B cell (primary cell): ENCODE measurements at regions not wholly inside any gene's neighbourhood (a gene's known extent, or its start where the extent isn't known, plus 50 kb on each side); places are given as distances from the start of the nearest gene placed in this dataset.

Experiments used
- ATAC-seq: fragments of 200-7000 bp; cut with Tn5 transposase; one replicate; pipeline ENCODE4 v1.10.0; 2021; ENCODE audit warnings: low read depth, mild to moderate bottlenecking, moderate number of reproducible peaks, moderate library complexity
- CTCF ChIA-PET: fragments of 350-600 bp; sonication (Branson Sonifier 250); formaldehyde crosslinking; loops from one replicate; lab custom pipeline; 2021; ENCODE audit warnings: antibody characterized with exemption, inconsistent platforms; lab: Charles Lee
- POLR2A ChIA-PET: fragments of 350-600 bp; sonication (Branson Sonifier 250); formaldehyde crosslinking; loops from one replicate; lab custom pipeline; 2021; ENCODE audit warnings: antibody characterized with exemption; lab: Charles Lee
- DNase-seq: peaks from one replicate; pipeline ENCODE4 v3.0.0; 2013
- H2AFZ ChIP-seq: 2 replicates; pipeline ENCODE4 v1.6.1; 2012; ENCODE audit warnings: mild to moderate bottlenecking, low read depth, low read length; ENCODE audit not compliant: insufficient read depth, poor library complexity, severe bottlenecking
- H3K27ac ChIP-seq, 2 donors: 1 replicate in 1 of 2; 2 replicates in 1 of 2; pipeline ENCODE4 v1.5.1; 2012 to 2013; ENCODE audit warnings: low read length in 2 of 2, mild to moderate bottlenecking in 2 of 2, moderate library complexity in 1 of 2
- H3K27me3 ChIP-seq, 4 experiments: fragments of 200-600 bp in 1 of 4; sonication (generic) in 1 of 4; replicated peaks in 1 of 4; 1 replicate in 2 of 4; 2 replicates in 2 of 4; pipeline versions ENCODE4 v1.6.1 to v1.7.0; 2013 to 2016; ENCODE audit warnings: low read length in 3 of 4, mild to moderate bottlenecking in 2 of 4, mixed read lengths in 1 of 4, moderate library complexity in 1 of 4; ENCODE audit not compliant: insufficient read depth in 4 of 4, control insufficient read depth in 3 of 4; ENCODE audit errors: control extremely low read depth in 1 of 4
- H3K36me3 ChIP-seq, 2 experiments: replicated peaks in 1 of 2; 1 replicate in 1 of 2; 2 replicates in 1 of 2; pipeline versions ENCODE4 v1.6.1 to v1.7.1; 2013; ENCODE audit warnings: low read length in 1 of 2; ENCODE audit not compliant: insufficient read depth in 2 of 2, control insufficient read depth in 1 of 2; ENCODE audit errors: control extremely low read depth in 1 of 2, extremely low read depth in 1 of 2
- H3K4me1 ChIP-seq, 2 donors: fragments of 200-600 bp in 1 of 2; sonication (generic) in 1 of 2; 1 replicate in 1 of 2; 2 replicates in 1 of 2; pipeline versions ENCODE4 v1.5.1 to v1.6.1; 2013 to 2017; ENCODE audit warnings: low read length in 2 of 2; ENCODE audit not compliant: control insufficient read depth in 2 of 2, insufficient read depth in 2 of 2
- H3K4me2 ChIP-seq: replicated peaks from 2 replicates; pipeline ENCODE3; 2012; ENCODE audit warnings: mild to moderate bottlenecking, low read depth, low read length; ENCODE audit not compliant: poor library complexity, severe bottlenecking
- H3K4me3 ChIP-seq, 5 experiments: fragments of 200-600 bp in 1 of 5; sonication (generic) in 1 of 5; 1 replicate in 3 of 5; 2 replicates in 2 of 5; pipeline versions ENCODE4 v1.5.1 to v1.7.0; 2011 to 2016; ENCODE audit warnings: low read length in 4 of 5, mild to moderate bottlenecking in 4 of 5, low read depth in 2 of 5, control low read depth in 1 of 5, moderate library complexity in 1 of 5; ENCODE audit not compliant: insufficient read depth in 1 of 5; ENCODE audit errors: control extremely low read depth in 1 of 5, extremely low read depth in 1 of 5
- H3K79me2 ChIP-seq: fragments of 200-600 bp; sonication (generic); one replicate; pipeline ENCODE4 v1.6.0; 2016; ENCODE audit warnings: low read length; ENCODE audit not compliant: control insufficient read depth, insufficient read depth
- H3K9ac ChIP-seq: fragments of 200-600 bp; sonication (generic); 2 replicates; pipeline ENCODE4 v1.6.1; 2017; ENCODE audit warnings: mild to moderate bottlenecking, low read length, moderate library complexity
- H3K9me3 ChIP-seq, 3 donors: one replicate each; pipeline versions ENCODE4 v1.6.1 to v1.7.1; 2013; ENCODE audit warnings: low read length in 2 of 3; ENCODE audit not compliant: control insufficient read depth in 2 of 3, insufficient read depth in 1 of 3; ENCODE audit errors: control extremely low read depth in 1 of 3
- H4K20me1 ChIP-seq: 2 replicates; pipeline ENCODE4 v1.6.0; 2012; ENCODE audit warnings: mild to moderate bottlenecking, low read length; ENCODE audit not compliant: insufficient read depth, control insufficient read depth, poor library complexity, severe bottlenecking
- H3K27ac Mint-ChIP-seq: one replicate; pipeline ENCODE4 v1.8.0; 2021; ENCODE audit warnings: mixed read lengths
- H3K27me3 Mint-ChIP-seq: one replicate; pipeline ENCODE4 v1.8.0; 2021; ENCODE audit warnings: mixed read lengths
- H3K4me1 Mint-ChIP-seq: one replicate; pipeline ENCODE4 v1.8.0; 2021; ENCODE audit warnings: mixed read lengths
- H3K4me3 Mint-ChIP-seq: one replicate; pipeline ENCODE4 v1.8.0; 2021; ENCODE audit warnings: mixed read lengths
- H3K9me3 Mint-ChIP-seq: one replicate; pipeline ENCODE4 v1.8.0; 2022; ENCODE audit warnings: mixed read lengths; ENCODE audit not compliant: insufficient read depth
- EZH2 ChIP-seq: IDR thresholded peaks from 2 replicates; pipeline ENCODE4 v1.6.1; 2012; ENCODE audit warnings: borderline replicate concordance, low read depth, mild to moderate bottlenecking, moderate library complexity, low read length; ENCODE audit not compliant: insufficient read depth, poor library complexity, severe bottlenecking
- WGBS: methylation state at CpG from one replicate; pipeline ENCODE4 v1.1.5; 2013; ENCODE audit warnings: missing lambda C conversion rate; ENCODE audit not compliant: insufficient coverage; 5-methylcytosine and 5-hydroxymethylcytosine counted together
- intact Hi-C: fragments of 100-400 bp; cut with micrococcal nuclease; formaldehyde crosslinking; loops from one replicate; pipeline ENCODE4 v1.10.0; 2022
- TF ChIP-seq, protein P1 (sequence below): fragments of 200-600 bp; IDR thresholded peaks from one replicate; pipeline ENCODE4 v1.8.0; 2022; ENCODE audit warnings: antibody characterized with exemption, mild to moderate bottlenecking

DNA sequence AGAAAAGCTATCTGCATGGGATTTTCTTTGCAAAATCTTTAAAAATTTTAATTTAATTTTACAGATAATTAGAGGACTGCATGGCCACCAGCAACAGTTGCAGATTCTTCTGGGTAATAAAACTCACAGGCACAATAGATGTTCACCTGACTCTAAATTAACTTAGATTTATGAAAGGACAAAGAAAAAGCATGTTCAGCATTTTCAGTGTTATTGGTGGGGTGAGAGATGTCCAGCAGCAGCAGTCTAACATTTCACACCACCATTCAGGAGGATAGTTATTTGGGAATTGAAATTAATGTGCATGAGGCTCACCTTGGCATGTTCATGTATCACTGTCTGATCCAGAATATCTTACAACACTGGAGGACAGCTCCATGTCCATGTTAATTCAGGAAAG lies 74.0 kb downstream of the SCGB2B2 start:
- POLR2A ChIA-PET, result no interaction called here

DNA sequence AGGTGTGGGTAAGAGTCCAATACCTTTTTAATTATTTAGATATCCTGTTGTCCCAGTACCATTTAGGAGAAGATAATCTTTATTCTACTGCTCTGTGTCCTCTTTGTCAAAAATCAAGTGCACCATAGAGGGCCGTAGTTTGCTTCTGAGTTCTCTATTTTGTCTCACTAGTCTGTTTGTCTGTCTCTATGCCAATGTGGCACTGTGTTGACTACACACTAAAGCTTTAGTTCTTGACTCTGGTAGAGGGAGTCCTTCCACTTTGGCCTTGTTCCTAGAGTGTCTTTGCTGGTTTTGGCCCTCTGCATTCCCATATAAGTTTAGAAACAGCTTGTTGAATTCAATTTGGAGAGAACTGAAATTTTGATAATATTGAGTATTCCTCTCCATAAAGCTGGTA lies 75.9 kb downstream of the SCGB2B2 start:
- no peaks in the 10 kb centered on the region for H3K27me3 Mint-ChIP-seq
- no peaks in the 10 kb centered on the region for H4K20me1 ChIP-seq
- ATAC-seq, result no peak
- POLR2A ChIA-PET, result no interaction called here
- intact Hi-C loops, result no loop called here
- H3K4me2 ChIP-seq, result no peak overlapping the region
- TF ChIP-seq, protein P1, sequence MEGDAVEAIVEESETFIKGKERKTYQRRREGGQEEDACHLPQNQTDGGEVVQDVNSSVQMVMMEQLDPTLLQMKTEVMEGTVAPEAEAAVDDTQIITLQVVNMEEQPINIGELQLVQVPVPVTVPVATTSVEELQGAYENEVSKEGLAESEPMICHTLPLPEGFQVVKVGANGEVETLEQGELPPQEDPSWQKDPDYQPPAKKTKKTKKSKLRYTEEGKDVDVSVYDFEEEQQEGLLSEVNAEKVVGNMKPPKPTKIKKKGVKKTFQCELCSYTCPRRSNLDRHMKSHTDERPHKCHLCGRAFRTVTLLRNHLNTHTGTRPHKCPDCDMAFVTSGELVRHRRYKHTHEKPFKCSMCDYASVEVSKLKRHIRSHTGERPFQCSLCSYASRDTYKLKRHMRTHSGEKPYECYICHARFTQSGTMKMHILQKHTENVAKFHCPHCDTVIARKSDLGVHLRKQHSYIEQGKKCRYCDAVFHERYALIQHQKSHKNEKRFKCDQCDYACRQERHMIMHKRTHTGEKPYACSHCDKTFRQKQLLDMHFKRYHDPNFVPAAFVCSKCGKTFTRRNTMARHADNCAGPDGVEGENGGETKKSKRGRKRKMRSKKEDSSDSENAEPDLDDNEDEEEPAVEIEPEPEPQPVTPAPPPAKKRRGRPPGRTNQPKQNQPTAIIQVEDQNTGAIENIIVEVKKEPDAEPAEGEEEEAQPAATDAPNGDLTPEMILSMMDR, result no peak
- TF ChIP-seq EZH2, result no peak
- H3K9ac ChIP-seq, result no peak overlapping the region
- no peak overlapping the region for H3K4me3 Mint-ChIP-seq
- no peaks in the 10 kb centered on the region for H3K79me2 ChIP-seq
- H3K27ac Mint-ChIP-seq, result no peak overlapping the region
- H3K27me3 ChIP-seq, result peaks cover 0 to 3% (median 0%) of the 10 kb centered on the region in 4 experiments
- H3K36me3 ChIP-seq, result no peaks in the 10 kb centered on the region
- no peaks in the 10 kb centered on the region for H3K4me1 Mint-ChIP-seq
- 100% methylated on average over 1 of the region's 1 CpG for WGBS
- H3K9me3 ChIP-seq, result peaks cover 0 to 14% (median 0%) of the 10 kb centered on the region in 3 donors
- DNase-seq, result no peak
- H3K4me3 ChIP-seq, result no peak overlapping the region
- no peak overlapping the region for H2AFZ ChIP-seq
- peaks cover 2% of the 10 kb centered on the region for H3K9me3 Mint-ChIP-seq
- CTCF ChIA-PET, result no interaction called here
- H3K4me1 ChIP-seq, result no peaks in the 10 kb centered on the region
- no peak overlapping the region for H3K27ac ChIP-seq

More for the DNA sequence above, 74.0 kb downstream of the SCGB2B2 start:
- Histone ChIP-seq H3K79me2 (no peaks in the 10 kb centered on the region), H2AFZ (no peak overlapping the region), H3K9ac (no peak overlapping the region), H3K27ac (no peak overlapping the region), H4K20me1 (no peaks in the 10 kb centered on the region), H3K36me3 (no peaks in the 10 kb centered on the region), H3K27me3 (peaks cover 0 to 3% (median 0%) of the 10 kb centered on the region in 4 experiments), H3K9me3 (peaks cover 0 to 14% (median 0%) of the 10 kb centered on the region in 3 donors), H3K4me1 (no peaks in the 10 kb centered on the region), H3K4me2 (no peak overlapping the region), H3K4me3 (no peak overlapping the region)
- ATAC-seq (no peak), DNase-seq (no peak)
- Mint-ChIP-seq H3K27ac (no peak overlapping the region), H3K9me3 (peaks cover 2% of the 10 kb centered on the region), H3K4me3 (no peak overlapping the region), H3K4me1 (no peaks in the 10 kb centered on the region), H3K27me3 (no peaks in the 10 kb centered on the region)
- no peak for TF ChIP-seq EZH2
- TF ChIP-seq, protein P1, result no peak
- intact Hi-C loops, result no loop called here
- CTCF ChIA-PET, result no interaction called here
